ENCODE measurements at regions not wholly inside any gene's neighbourhood (a gene's known extent, or its start where the extent isn't known, plus 50 kb on each side); places are given as distances from the start of the nearest gene placed in this dataset.

DNA sequence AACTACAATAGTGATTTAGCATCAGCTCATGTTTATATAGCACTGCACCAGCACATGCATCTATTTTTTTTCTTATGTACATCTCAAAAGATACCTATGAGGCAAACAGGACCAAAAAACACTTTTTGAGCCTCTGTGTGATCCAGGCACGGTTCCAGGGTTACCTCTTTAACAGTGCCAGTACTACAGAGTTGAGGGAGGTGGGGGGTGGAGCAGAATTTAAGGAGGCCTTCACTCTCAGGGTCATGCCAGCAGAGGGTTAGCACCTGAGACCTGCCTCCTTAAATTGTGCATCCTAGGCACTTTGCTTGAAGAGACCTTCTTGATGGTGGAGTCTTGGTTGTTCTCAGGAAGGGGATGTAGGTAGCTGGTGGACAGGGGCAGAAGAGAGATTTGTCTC lies 150.3 kb upstream of the TBL1XR1 start (continued):
- TF ChIP-seq CHD7 (IDR thresholded peaks at IDR 0.05; ENCODE audit: insufficient replicate concordance, low read length): no peak
- no peak for TF ChIP-seq SAP30 (IDR thresholded peaks at IDR 0.05; ENCODE audit: insufficient read depth, insufficient replicate concordance, low read length)
- TF ChIP-seq YY1 (IDR thresholded peaks at IDR 0.05; ENCODE audit: low read depth, low read length): no peak
